ENCODE measurements at regions not wholly inside any gene's neighbourhood (a gene's known extent, or its start where the extent isn't known, plus 50 kb on each side); places are given as distances from the start of the nearest gene placed in this dataset.

DNA sequence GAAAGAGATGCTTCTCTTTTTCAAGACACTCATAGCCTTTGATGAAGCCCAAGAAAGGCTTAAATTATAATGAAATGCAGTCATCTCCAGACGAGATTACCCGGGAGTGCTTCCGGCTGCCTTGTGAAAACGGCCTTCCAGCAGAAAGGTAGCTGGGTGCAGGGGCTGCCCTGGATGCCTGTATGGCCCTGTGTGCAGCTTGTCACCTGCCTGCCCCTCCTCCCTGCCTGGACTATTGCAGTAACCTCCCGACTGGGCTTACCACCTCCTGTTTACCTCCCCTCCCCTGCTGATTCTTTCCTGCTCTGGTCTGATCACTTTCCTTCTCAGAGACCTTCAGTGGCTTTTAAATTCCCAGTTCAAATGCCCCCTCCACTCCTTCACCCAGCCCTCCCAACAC lies 126.4 kb upstream of the SYT13 start:
- TF ChIP-seq POLR2AphosphoS5 (IDR thresholded peaks at IDR 0.05) (no peak), EP300 (IDR thresholded peaks at IDR 0.05) (no peak), POLR2A (IDR thresholded peaks at IDR 0.05) (no peak)
- TF ChIP-seq, protein P1, sequence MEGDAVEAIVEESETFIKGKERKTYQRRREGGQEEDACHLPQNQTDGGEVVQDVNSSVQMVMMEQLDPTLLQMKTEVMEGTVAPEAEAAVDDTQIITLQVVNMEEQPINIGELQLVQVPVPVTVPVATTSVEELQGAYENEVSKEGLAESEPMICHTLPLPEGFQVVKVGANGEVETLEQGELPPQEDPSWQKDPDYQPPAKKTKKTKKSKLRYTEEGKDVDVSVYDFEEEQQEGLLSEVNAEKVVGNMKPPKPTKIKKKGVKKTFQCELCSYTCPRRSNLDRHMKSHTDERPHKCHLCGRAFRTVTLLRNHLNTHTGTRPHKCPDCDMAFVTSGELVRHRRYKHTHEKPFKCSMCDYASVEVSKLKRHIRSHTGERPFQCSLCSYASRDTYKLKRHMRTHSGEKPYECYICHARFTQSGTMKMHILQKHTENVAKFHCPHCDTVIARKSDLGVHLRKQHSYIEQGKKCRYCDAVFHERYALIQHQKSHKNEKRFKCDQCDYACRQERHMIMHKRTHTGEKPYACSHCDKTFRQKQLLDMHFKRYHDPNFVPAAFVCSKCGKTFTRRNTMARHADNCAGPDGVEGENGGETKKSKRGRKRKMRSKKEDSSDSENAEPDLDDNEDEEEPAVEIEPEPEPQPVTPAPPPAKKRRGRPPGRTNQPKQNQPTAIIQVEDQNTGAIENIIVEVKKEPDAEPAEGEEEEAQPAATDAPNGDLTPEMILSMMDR (IDR thresholded peaks at IDR 0.05): no peak
- 25% methylated on average over 5 of the region's 5 CpGs for WGBS
- no peak overlapping the region for H3K4me3 ChIP-seq
- H3K9me3 ChIP-seq: no peaks in the 10 kb centered on the region
- peaks cover 51% of the 10 kb centered on the region for H3K27me3 ChIP-seq
- H3K4me1 ChIP-seq: no peaks in the 10 kb centered on the region
- H3K36me3 ChIP-seq: no peaks in the 10 kb centered on the region
- DNase-seq (ENCODE audit: low spot score in 2 of 2): no peak
- no peak overlapping the region for H3K27ac ChIP-seq

DNA sequence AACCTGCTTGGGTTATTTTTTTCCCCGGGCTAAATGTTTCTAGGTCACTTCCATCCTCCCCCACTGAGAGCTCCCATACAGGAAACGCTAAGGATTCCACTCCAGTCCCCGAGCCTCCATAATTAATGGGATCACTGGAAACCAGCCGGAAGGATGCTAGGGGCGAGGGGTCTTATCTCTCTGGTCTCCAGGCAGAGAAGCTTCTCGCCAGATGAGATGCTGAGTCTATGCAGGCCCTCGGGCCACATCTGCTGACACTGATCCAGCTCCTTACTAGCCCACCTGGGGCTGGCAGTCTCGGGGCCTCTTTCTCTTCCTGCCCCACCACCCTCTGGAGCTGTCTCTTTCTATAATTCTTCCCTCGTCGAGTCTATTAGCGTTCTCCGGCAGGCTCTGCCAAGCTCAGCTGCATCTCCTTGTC lies 125.9 kb upstream of the SYT13 start:
- WGBS: 21% methylated on average over 12 of the region's 12 CpGs
- H3K4me1 ChIP-seq: no peaks in the 10 kb centered on the region
- H3K9me3 ChIP-seq: no peaks in the 10 kb centered on the region
- no peak for TF ChIP-seq POLR2A (IDR thresholded peaks at IDR 0.05)
- TF ChIP-seq POLR2AphosphoS5 (IDR thresholded peaks at IDR 0.05): no peak
- TF ChIP-seq, protein P1 (IDR thresholded peaks at IDR 0.05): no peak
- TF ChIP-seq EP300 (IDR thresholded peaks at IDR 0.05): no peak
- peaks cover 55% of the 10 kb centered on the region for H3K27me3 ChIP-seq
- no peak for DNase-seq (ENCODE audit: low spot score in 2 of 2)
- H3K27ac ChIP-seq: no peak overlapping the region
- no peak overlapping the region for H3K4me3 ChIP-seq
- no peaks in the 10 kb centered on the region for H3K36me3 ChIP-seq

DNA sequence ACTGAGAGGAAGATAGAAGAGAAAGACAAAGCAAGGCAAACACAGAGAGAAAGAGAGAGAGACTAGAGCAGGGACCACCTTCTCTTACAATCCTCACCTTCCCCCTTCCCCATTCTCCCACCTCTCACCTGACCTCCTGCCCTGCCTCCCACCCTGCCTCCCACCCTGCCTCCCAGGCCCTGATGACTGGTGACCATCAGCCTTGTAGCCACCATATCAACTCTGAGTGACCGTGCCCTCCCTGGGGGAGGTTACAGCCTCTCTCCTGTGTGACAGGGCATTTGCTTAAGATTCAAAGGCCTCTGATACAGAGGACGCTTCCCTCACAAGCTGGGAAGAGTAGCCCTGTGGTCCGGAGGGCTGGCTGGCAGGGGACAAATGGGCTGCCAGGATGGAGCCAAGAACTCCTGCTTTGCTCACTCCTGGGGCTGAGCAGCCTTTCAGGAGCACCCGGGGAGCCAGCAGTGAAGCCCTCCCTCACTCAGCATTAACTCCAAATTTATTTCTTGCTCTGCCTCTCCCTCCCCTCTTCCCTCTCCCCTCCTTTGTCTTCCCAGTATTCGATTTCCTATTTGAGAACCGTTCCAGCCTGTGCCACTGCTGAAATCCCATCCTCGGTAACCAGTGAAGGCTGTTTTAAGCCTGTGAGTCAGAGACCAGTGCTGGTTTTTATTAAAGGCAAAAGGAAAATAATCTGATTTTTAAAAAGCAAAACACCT lies 125.2 kb upstream of the SYT13 start:
- 25% methylated on average over 6 of the region's 7 CpGs for WGBS
- no peaks in the 10 kb centered on the region for H3K9me3 ChIP-seq
- no peak overlapping the region for H3K4me3 ChIP-seq
- no peaks in the 10 kb centered on the region for H3K4me1 ChIP-seq
- no peak for DNase-seq (ENCODE audit: low spot score in 2 of 2)
- H3K27me3 ChIP-seq: peaks cover 62% of the 10 kb centered on the region
- H3K27ac ChIP-seq: no peak overlapping the region
- no peaks in the 10 kb centered on the region for H3K36me3 ChIP-seq
- TF ChIP-seq, protein P1 (IDR thresholded peaks at IDR 0.05): no peak
- no peak for TF ChIP-seq EP300 (IDR thresholded peaks at IDR 0.05)

DNA sequence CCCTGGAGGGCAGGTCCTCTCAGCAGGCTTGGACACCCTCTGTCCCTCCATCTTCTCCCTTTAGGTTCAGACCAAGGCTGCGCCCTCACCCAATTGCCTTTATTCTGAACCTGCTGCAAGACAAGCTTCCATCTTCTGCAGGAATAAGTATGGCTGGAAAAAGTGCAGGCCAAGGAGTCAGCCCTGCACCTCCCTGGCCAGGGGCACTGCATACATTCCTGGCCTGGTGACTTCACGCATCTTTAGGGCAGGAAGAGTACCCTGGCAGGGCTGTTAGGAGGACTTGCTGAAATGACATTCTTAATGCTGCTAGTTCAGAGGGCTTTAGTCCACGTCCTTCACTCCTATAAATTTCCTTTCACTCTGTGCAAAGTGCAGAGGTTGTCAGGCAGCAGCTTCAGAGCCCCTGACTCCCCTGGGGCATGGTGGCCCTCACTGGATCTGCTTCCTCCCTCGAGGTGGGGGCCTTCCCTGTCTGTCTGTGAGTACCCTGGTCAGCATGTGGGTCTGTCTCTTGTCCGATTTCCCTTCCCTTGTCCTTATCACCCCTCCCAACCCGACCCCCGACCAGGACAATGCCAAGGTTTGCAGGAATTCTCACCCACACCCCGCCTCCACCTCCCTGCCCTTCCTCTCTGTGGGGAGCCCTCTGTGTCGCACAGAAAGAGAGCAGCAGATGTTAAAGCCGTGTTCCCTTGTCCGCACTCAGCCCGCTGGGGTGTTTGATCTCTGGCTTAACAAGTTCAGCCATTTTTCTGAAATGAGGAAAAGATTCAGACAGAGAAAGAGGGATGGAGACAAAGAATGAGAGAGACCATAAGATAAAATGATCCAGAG lies 124.5 kb upstream of the SYT13 start:
- no peaks in the 10 kb centered on the region for H3K4me1 ChIP-seq
- H3K9me3 ChIP-seq: no peaks in the 10 kb centered on the region
- no peak for DNase-seq (ENCODE audit: low spot score in 2 of 2)
- H3K36me3 ChIP-seq: no peaks in the 10 kb centered on the region
- no peak overlapping the region for H3K4me3 ChIP-seq
- H3K27ac ChIP-seq: no peak overlapping the region
- TF ChIP-seq POLR2AphosphoS5 (IDR thresholded peaks at IDR 0.05) (no peak), EP300 (IDR thresholded peaks at IDR 0.05) (no peak), POLR2A (IDR thresholded peaks at IDR 0.05) (no peak)
- TF ChIP-seq, protein P1 (IDR thresholded peaks at IDR 0.05): no peak
- WGBS: 49% methylated on average over 12 of the region's 12 CpGs
- peaks cover 63% of the 10 kb centered on the region for H3K27me3 ChIP-seq

DNA sequence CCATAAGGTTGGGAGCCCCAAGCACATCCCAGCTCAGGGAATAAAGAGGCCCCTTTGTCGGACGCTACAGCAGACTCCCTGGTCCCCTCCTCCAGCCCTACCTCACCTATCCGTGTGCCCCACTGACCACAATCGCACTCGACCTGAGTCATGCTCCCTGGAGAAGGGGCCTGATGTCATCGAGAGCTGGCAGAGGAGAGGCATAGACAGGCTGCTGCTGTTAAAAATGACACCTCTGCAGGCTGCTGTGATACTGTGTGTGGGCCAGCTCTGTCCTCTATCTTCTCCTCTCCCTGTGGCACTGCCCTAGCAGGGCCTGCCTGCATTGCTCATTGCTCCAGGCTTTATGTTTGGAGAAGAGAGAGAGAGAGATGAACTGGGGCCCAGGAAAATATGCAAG lies 123.4 kb upstream of the SYT13 start:
- Histone ChIP-seq H3K36me3 (no peaks in the 10 kb centered on the region), H3K4me3 (no peak overlapping the region), H3K27ac (no peak overlapping the region), H3K9me3 (no peaks in the 10 kb centered on the region), H3K4me1 (no peaks in the 10 kb centered on the region), H3K27me3 (peaks cover 58% of the 10 kb centered on the region)
- DNase-seq (ENCODE audit: low spot score in 2 of 2): no peak
- 91% methylated on average over 6 of the region's 6 CpGs for WGBS
- no peak for TF ChIP-seq POLR2A (IDR thresholded peaks at IDR 0.05)
- TF ChIP-seq EP300 (IDR thresholded peaks at IDR 0.05): no peak
- no peak for TF ChIP-seq POLR2AphosphoS5 (IDR thresholded peaks at IDR 0.05)
- TF ChIP-seq, protein P1 (IDR thresholded peaks at IDR 0.05): no peak

Data from suprapubic skin (tissue), 4 donors.